ENCODE measurements at regions not wholly inside any gene's neighbourhood (a gene's known extent, or its start where the extent isn't known, plus 50 kb on each side); places are given as distances from the start of the nearest gene placed in this dataset.
A peak's percentile ranks its signal among the peaks of the same experiment; 100 is the strongest.

GRCh38 chr11:97729546-97730272 is 1291.0 kb upstream of the CNTN5 start:
- peaks cover 0 to 5% (median 0%) of the 10 kb centered on the region in 3 experiments; a peak in 5 of 7 replicates for H3K36me3 Mint-ChIP-seq (ENCODE audit: insufficient read depth in 1 of 3, low read depth in 3 of 3)
- no peaks in the 10 kb centered on the region for H3K27me3 Mint-ChIP-seq (ENCODE audit: low read depth)
- H3K27ac ChIP-seq (ENCODE audit: insufficient read length, low read depth, low read length): no peak overlapping the region
- H3K56ac ChIP-seq (ENCODE audit: insufficient read length, low read depth, low read length): no peak overlapping the region
- peaks cover 0 to 2% of the 10 kb centered on the region in 2 experiments; a peak in 2 of 5 replicates for H3K9me3 Mint-ChIP-seq
- H2BK120ac ChIP-seq (ENCODE audit: low read depth, low read length, poor library complexity, severe bottlenecking): no peak overlapping the region
- no peak overlapping the region for H3K4me3 Mint-ChIP-seq
- H3K79me2 ChIP-seq (ENCODE audit: insufficient read depth, low read length): no peaks in the 10 kb centered on the region
- no peak for DNase-seq
- no peak overlapping the region for H3K4me2 ChIP-seq (ENCODE audit: insufficient read depth, insufficient read length, low read length)
- no peak overlapping the region for H2BK12ac ChIP-seq (ENCODE audit: insufficient read length, low read depth, low read length)
- H3K9ac ChIP-seq (ENCODE audit: extremely low read depth, insufficient read length, low read length): no peak overlapping the region
- H3T11ph ChIP-seq (ENCODE audit: low read length): no peak overlapping the region
- no peak overlapping the region for H4K91ac ChIP-seq (ENCODE audit: insufficient read length, low read depth, low read length)
- no peak overlapping the region for H2BK15ac ChIP-seq (ENCODE audit: low read depth, low read length)
- H3K27me3 ChIP-seq (ENCODE audit: insufficient read depth, low read length): no peaks in the 10 kb centered on the region
- no peak overlapping the region for H2AFZ ChIP-seq (ENCODE audit: low read length)
- H2BK20ac ChIP-seq (ENCODE audit: low read depth, low read length, poor library complexity, severe bottlenecking): no peak overlapping the region
- peaks cover 8 to 12% of the 10 kb centered on the region in 2 experiments for H3K4me1 Mint-ChIP-seq
- no peak overlapping the region for H3K4ac ChIP-seq (ENCODE audit: low read depth, low read length)
- peak overlapping the region in 1 of 3 experiments; percentile 20; a peak in 1 of 7 replicates for H3K27ac Mint-ChIP-seq
- H3K18ac ChIP-seq (ENCODE audit: insufficient read length, low read depth, low read length): no peak overlapping the region
- H4K20me1 ChIP-seq (ENCODE audit: control insufficient read depth, insufficient read depth, insufficient read length): no peaks in the 10 kb centered on the region
- WGBS (ENCODE audit: extremely low coverage, insufficient read length, low lambda C conversion rate): no CpG with 5 or more reads among the region's 4 CpGs
- no peak overlapping the region for H2BK5ac ChIP-seq (ENCODE audit: insufficient read length, low read length)
- H3K79me1 ChIP-seq (ENCODE audit: insufficient read depth, low read depth, low read length, poor library complexity, severe bottlenecking): no peaks in the 10 kb centered on the region
- H3K4me1 ChIP-seq (ENCODE audit: insufficient read depth, low read length): no peaks in the 10 kb centered on the region; the same call in 1 of the 2 replicates
- H3K23me2 ChIP-seq (ENCODE audit: insufficient read length, low read depth, low read length, poor library complexity, severe bottlenecking): no peaks in the 10 kb centered on the region
- TF ChIP-seq, protein P1, sequence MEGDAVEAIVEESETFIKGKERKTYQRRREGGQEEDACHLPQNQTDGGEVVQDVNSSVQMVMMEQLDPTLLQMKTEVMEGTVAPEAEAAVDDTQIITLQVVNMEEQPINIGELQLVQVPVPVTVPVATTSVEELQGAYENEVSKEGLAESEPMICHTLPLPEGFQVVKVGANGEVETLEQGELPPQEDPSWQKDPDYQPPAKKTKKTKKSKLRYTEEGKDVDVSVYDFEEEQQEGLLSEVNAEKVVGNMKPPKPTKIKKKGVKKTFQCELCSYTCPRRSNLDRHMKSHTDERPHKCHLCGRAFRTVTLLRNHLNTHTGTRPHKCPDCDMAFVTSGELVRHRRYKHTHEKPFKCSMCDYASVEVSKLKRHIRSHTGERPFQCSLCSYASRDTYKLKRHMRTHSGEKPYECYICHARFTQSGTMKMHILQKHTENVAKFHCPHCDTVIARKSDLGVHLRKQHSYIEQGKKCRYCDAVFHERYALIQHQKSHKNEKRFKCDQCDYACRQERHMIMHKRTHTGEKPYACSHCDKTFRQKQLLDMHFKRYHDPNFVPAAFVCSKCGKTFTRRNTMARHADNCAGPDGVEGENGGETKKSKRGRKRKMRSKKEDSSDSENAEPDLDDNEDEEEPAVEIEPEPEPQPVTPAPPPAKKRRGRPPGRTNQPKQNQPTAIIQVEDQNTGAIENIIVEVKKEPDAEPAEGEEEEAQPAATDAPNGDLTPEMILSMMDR (conservative IDR thresholded peaks at IDR 0.05): no peak
- no peak overlapping the region for H4K8ac ChIP-seq (replicated peaks; ENCODE audit: insufficient read length, low read depth, low read length)
- no peaks in the 10 kb centered on the region for H3K9me3 ChIP-seq (ENCODE audit: control insufficient read depth, low read depth, low read length)
- no peak overlapping the region for H3K23ac ChIP-seq (ENCODE audit: insufficient read length, low read depth, low read length)
- no peak overlapping the region for H3K14ac ChIP-seq (ENCODE audit: insufficient read depth, low read length)
- no peak overlapping the region for H4K5ac ChIP-seq (ENCODE audit: insufficient read length, low read depth, low read length)
- H2AK5ac ChIP-seq (ENCODE audit: insufficient read length, low read length): no peak overlapping the region
